Skeletal muscle cell (primary cell): ENCODE measurements at regions not wholly inside any gene's neighbourhood (a gene's known extent, or its start where the extent isn't known, plus 50 kb on each side); places are given as distances from the start of the nearest gene placed in this dataset.

Experiments
- DNase-seq: peaks from one replicate; pipeline ENCODE4 v3.0.0-alpha.2; 2010; ENCODE audit warnings: low read depth
- H3K4me3 ChIP-seq: 2 replicates; pipeline ENCODE4 v1.5.1; 2011; ENCODE audit warnings: low read depth, mild to moderate bottlenecking, control low read depth, low read length, moderate library complexity

DNA sequence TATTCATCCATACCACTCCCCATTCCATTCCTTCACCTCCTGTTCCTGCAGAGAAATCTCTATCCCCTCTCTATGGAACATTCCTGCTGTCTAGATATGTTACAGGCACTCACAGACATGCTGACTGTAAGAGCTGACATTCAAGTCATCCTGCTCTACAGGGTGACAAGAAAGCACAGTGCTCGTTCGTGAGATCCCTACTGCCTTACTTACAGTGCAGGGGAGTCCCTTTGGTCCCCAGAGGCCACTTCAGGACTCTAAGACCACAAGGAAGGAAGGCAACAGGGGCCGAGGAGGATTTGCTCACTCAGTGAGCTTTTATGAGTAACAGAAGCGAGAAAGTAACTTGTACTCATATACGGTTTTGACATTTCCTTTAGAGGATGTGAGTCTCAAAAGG lies 110.5 kb downstream of the GAS1 start:
- DNase-seq: no peak
- H3K4me3 ChIP-seq: no peak overlapping the region

DNA sequence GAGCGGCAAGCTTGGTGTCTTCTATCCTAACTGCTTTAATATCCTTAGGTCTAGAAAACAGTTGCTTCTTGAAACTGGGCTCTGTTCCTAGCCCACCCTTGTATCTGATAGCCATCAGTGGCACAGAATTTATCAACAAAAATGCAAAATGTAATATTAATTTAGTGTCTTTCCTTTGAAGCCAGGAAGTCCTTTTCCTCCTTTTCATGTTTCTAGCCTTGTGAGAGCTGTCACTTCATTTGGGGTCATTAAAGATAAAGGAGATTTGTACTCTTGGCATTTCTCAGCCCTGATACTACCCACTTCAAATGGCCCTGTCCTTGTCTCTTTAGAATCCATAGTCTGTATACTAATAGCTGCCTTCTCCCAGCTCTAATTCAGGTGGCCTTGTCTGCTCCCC lies 111.0 kb downstream of the GAS1 start:
- DNase-seq: no peak
- H3K4me3 ChIP-seq: no peak overlapping the region

DNA sequence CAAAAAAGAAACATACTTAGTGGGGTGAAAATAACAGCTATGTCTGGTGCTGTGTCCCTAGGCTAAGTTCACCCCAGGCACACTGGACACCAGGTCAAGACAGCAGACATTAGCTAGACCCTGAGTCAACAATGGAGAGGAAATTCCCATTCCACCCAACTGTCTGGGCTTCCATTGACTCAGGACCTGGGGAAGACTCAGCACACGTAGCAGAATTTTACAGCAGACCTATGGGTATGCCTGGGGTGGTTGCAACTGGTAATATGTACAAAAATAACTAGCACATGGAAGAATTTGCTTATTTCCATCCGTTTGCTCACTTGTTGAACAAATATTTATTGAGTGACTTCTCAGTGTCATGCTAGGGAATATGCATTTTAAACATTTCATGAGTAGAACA lies 117.0 kb downstream of the GAS1 start:
- no peak overlapping the region for H3K4me3 ChIP-seq
- no peak for DNase-seq

DNA sequence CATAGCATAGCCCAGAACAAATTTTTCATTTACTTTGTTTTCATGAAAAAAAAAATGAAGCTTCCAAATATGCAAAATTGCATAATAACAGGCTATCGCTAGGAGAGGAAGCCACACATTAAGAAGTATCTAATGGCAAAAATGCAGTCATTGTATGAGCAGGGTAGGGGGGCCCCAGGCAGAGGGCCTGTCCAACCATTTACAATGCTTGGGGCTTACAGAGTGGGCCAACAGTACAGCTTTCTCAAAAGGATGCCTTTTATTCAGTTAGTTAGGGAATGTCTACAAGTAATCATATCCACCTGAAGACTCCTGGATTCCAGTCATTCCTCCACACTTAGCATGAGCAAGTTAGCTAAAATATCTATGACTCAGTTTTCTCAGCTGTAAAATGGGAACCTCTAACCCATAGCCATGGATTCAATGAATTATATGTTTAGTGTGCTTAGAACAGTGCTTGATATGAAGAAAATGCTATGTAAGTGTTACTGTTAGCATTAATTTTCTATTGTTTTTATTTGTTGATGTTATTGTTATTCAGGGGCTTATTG lies 117.7 kb downstream of the GAS1 start:
- H3K4me3 ChIP-seq: no peak overlapping the region
- no peak for DNase-seq

DNA sequence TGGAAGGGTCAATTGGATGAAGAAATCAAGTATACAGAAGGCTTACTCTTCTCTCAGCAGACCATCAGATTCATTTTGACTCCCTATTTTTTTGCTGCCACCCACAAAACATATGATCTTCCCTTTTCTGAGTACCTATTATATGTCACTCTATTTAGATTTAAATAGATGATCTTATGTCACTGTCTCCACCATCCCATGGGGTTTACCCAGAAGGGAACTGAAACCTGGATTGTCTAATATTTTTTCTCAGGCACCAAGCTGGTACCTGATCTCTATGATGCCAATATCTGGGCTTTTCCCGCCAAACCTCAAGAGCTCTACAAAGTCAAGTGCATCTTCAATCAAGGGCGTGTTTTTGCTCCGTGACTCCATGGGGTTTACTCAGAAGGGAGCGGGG lies 118.7 kb downstream of the GAS1 start:
- no peak overlapping the region for H3K4me3 ChIP-seq
- DNase-seq: no peak

DNA sequence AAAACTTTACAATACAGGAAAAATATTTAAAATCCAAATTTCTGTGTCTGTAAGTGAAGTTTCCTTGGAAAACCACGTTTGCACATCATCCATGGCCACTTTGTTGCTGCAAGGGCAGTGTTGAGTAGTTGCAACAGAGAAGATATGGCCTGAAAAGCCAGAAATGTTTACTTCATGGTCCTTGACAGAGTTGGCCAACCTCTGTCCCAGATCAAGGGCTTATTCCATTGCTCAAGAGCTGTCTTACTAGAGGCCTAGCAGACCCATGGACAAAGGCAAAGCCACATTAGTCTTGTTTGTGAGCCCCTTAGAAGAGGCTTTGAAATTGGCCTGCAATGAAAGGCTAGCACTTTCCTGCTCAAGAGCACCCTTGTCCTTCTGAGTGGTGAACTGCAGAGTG lies 119.4 kb downstream of the GAS1 start:
- H3K4me3 ChIP-seq: no peak overlapping the region
- no peak for DNase-seq

DNA sequence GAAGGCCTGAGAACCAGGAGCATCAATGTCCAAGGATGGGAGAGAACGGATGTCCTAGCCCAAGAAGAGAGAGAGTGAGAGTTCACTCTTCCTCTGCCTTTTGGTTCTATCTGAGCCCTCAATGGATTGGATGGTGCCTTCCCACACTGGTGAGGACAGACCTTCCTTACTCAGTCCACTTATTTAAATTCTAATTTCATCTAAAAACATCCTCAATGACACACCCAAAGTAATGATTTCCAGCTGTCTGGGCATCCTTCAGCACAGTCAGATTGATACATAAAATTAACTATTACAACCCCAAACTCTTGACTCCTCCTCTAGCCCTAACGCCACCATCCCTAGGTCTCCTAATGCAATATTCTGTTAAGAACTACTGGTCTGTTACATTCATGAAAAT lies 122.0 kb downstream of the GAS1 start:
- no peak for DNase-seq

DNA sequence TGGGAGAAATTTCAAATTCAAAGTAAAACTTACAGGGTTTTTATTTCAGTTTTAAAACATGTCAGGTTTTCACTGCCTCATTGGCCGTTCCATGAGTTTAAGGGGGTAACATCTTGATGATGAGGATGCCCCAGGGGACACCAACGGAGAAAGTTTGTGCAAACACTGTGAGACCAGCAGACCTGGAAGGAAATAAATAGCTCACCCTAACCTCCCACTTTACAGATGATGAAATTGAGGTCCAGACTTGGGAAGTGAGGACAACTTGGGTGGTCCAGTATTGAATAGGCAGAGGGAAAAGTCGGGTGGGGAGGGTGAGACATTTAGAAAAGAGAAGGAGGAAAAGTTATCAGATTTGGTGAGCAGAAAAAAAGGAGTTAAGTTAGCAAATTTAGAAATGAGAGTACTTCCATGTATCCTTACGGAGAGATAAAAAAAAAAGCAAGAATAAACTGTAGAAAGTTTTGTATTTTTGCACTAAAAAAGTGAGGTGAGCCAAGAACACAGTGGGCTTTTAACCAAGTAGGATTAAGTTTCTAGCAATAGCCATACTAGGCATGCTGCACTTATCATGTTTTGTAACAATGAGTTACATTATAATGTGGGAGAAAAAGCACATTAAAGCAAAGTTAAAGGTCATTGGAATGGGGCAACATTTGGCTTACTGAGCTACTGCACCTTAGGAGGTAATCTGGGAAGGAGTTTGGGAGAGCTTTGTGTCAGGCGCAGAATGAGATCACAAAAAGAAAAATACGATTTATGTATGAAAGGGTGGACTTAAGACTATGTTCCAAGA lies 125.1 kb downstream of the GAS1 start:
- H3K4me3 ChIP-seq: no peak overlapping the region
- DNase-seq: no peak

More for the DNA sequence above, 122.0 kb downstream of the GAS1 start:
- H3K4me3 ChIP-seq: no peak overlapping the region

DNA sequence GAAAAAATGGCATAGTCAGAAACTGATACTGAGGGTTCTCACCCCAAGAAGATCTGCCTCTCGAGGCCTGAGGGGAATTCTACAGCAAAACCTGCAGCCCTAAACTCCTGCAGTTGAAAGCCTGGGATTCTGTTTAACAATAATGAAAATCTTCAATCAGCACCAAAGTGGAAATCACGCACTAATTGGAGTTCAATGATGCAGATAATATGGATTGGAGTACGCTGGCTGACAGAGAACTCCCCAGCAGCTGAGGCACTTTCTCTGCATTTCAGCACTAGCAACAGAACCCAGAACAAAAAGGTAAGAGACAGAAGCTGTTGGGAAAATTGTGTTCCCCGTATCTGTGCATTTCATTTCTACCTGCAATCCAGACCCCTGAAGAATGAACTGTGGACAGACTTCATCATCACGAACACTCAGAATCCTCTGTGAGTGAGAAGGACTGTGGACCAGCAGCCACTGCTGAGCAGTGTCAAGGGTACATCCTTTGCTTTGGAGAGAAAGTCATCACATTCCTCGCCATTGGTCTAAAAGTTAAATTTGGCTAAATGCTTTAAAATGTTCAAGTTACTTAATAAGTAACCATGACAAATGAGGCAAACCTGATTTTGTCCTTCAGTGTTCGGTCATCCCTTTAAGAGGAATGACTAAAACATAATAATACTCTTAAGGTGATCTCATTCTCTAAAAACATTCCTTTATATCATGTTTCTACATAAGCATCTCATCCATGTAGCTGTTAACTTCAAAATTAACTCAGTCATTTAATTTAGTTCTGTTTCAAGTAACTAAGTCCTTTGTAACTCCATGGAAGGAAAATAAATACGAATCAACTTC lies 126.1 kb downstream of the GAS1 start:
- H3K4me3 ChIP-seq: no peak overlapping the region
- DNase-seq: no peak

DNA sequence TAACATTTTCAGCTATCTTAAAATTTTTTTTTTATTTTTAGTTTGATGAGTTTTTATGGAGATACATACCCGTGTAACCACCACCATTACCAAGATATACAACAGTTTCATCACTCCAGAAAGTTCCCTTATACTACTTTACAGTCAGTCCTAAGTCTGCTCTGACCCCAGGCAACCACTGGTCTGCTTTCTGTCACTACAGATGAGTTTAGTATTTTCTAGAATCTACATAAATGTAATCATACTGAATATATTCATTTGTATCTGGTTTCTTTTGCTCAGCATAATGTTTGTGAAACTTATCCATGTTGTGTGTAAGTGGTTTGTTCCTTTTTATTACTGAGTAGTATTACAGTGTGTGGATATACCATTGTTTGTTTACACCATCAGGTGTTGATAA lies 127.8 kb downstream of the GAS1 start:
- DNase-seq: no peak
- H3K4me3 ChIP-seq: no peak overlapping the region

DNA sequence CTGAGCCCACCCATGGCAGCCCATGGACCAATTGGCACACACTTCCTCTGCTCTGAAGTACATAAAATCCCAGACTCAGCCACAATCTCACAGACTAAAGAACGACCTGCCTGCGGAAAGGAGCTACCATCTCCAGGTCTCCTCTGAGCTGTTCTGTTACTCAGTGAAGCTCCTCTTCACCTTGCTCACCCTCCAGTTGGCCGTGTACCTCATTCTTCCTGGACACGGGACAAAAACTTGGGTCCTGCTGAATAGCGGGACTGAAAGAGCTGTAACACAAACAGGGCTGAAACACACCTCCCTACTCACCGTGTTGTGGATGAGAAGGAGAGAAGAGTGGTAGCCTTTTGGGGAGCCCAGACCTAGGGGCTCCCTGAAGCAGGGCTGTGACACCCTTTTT lies 128.7 kb downstream of the GAS1 start:
- H3K4me3 ChIP-seq: no peak overlapping the region
- no peak for DNase-seq

DNA sequence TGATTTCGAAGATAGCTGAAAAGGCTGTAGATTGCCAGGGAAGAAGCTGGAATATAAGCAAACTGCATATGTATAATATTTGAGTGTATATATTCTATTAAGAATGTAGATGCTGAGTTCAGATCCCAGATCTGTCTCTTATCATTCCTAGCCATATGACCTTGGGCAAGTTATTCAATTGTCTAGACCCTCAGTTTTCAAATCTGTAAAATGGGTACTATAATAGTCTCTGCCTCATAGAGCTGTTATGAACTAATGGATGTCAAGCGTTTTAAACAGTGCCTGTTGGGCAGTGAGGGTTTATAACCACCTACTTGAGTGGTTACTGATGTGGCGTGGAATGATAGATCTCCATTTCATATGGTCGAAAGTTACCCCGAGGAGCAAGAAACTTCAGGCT lies 130.4 kb downstream of the GAS1 start:
- no peak for DNase-seq

DNA sequence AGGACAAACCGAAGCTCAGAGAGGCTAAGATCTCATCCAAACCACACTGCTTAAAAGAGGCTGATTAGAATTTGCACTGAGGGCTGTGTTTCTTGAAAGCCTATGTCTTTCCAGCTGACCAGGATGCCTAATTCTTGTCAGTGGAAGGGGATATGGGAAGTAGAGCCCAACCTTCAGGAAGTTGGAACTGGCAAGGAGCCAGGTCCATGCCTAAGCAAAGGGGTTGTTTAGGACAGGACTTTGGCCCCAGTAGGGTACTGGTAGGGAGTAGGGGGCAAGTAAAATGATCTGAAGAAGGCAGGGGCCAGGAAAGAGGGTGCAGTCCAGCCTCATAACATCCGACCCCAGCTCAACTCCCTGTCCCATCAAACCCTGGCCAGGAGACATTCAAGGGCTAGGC lies 130.9 kb downstream of the GAS1 start:
- no peak for DNase-seq
- no peak overlapping the region for H3K4me3 ChIP-seq

More for the DNA sequence above, 130.4 kb downstream of the GAS1 start:
- no peak overlapping the region for H3K4me3 ChIP-seq

DNA sequence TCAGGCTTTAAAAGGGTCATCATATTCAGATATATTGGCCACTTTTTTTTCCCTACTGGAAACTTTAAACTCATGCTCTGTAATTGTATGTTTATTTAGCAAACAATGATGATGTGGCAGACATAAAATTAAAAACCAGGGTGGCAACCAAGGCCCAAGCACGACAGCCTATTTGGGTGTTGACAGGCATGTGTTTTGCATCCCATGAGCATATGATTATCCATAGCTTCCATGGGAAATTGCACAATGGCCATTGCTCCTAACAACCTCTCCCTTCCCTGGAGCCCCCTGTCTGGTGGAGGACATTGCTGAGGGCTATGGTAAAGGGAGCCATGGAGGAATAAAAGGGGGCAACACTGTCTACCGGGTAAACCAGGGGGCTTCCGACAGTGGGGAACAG lies 134.7 kb downstream of the GAS1 start:
- DNase-seq: no peak
- no peak overlapping the region for H3K4me3 ChIP-seq

DNA sequence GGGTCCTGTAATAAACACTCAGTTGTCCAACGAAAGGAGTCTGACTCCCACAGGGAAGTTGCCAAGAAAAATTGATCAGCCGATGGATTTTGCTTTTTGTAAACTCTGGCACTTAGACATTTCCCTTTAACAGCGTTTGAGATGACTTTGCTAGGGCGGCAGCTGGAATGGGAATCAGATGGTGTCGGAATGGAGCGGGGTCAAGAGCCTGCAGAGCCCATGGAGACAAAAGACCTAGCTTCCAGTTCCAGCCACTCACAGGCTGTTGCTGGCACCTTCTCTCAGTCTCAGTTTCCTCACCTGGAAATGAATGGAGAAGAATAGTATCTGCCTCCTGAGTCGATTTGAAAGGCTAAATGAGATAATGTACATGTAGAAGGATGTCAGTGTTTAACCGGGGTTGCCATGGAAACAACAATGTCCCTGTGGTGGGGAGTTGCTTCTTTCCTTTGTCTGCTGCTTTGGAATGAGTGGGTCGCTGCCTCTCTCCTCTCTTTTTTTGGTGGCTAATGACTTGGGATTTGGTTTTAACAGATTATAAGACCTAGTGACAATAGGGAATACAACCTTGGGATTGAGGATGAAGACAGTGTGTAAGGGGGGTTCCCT lies 137.4 kb downstream of the GAS1 start:
- no peak for DNase-seq
- no peak overlapping the region for H3K4me3 ChIP-seq

DNA sequence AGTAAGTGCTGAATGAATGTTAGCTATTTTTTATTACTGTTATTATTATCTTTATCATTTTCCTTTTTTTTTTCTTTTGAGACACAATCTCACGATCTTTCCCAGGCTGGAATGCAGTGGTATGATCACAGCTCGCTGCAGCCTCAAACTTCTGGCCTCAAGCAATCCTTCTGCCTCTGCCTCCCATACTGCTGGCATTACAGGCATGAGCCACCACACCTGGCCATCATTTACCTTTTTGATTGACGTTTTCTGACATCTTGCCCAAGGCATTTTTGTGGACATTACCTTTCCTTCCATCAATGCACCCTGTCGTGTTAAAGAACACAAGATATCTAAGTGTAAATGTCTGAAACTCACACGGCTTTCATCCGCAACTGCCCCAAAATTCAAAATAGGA lies 138.2 kb downstream of the GAS1 start:
- no peak overlapping the region for H3K4me3 ChIP-seq
- DNase-seq: no peak

DNA sequence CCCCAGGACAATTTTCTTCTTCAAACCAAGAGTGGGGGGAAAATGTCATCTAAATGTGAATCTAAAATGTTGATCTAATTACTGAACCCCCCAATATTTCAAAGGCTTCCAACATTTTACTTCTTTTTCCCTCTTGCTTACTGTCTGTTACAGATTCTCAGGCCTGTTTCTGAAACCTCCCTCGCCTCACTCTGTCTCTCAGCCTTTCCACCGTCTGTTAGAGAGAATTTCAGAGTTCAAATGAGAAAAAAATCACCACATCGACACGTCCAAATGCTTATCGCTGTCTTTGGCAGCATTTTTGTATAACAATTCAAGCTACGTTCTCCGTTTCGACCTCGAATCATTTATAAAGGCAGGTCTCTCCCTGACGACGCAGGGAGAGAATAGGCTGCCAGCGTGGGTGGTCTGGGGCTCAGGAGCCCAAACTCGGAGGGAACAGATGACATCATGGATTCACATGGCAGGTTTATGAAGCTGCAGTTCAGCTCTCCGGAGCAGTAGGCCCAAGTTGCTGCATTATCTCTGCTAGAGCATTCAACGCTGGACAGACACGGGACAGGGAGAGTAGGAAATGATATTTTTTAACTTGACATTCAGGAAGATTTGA lies 139.8 kb downstream of the GAS1 start:
- no peak overlapping the region for H3K4me3 ChIP-seq
- DNase-seq: no peak

DNA sequence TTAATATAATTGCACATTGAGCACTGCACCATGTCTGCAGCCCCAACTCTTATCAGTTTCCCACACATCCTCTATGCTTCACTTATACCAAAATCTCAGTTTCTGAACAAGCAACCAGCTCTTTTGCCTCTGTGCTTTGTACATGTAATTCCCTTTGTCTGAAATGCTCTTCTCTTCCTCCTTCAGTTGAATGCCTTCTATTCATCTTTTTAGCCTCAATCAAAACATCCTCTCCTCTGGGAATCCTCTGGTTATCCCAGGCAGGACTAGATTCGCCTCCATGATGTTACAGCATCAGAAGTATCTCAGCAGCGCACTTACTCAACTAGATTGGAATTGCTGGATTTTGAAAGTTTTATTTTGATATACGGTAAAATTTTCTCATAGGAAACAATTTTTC lies 143.3 kb downstream of the GAS1 start:
- no peak for DNase-seq
- H3K4me3 ChIP-seq: no peak overlapping the region

DNA sequence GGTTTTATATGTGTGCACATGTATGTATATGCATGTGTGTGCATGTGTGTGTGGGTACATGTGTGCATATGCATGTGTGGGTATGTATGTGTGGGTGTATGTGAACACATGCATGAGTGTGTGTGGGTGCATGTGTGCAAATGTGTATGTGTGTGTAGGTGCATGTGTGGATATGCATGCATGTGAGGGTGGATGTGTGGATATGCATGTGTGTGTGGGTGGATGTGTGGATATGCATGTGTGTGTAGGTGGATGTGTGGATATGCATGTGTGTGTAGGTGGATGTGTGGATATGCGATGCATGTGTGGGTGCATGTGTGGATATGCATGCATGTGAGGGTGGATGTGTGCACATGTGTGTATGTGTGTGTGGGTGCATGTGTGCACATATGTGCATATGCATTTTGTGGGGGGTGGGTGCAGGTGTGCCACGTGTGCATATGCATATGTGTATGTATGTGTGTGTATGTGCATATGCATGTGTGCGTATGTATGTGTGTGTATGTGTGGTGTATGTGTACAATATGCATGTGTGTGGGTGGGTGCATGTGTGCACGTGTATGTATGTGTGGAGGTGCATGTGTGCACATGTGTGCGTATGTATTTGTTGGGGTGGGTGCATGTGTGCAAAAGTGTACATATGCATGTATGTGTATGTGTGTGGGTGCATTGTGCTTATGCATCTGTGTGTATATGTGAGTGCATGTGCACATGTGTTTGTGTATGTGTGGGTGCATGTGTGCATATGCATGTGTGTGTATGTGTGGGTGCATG lies 144.2 kb downstream of the GAS1 start:
- H3K4me3 ChIP-seq: no peak overlapping the region

More for the DNA sequence above, 144.2 kb downstream of the GAS1 start:
- no peak for DNase-seq
